Body of pancreas (tissue), 4 donors: ENCODE measurements at regions not wholly inside any gene's neighbourhood (a gene's known extent, or its start where the extent isn't known, plus 50 kb on each side); places are given as distances from the start of the nearest gene placed in this dataset.
A peak's percentile ranks its signal among the peaks of the same experiment; 100 is the strongest.

ENCODE experiments used
- ATAC-seq: fragments of 150-250 bp; one replicate; pipeline ENCODE4 v1.9.1; 2016
- DNase-seq, 4 donors: peaks; one replicate each; pipeline ENCODE4 v3.0.0-alpha.2; 2019
- H3K27ac ChIP-seq, 4 donors: fragments of 200-600 bp; sonication (generic); 1 replicate in 3 of 4; 2 replicates in 1 of 4; pipeline versions ENCODE4 v1.5.1 to v1.6.1; 2016 to 2019; ENCODE audit warnings: mild to moderate bottlenecking in 1 of 4, mixed read lengths in 1 of 4, moderate library complexity in 1 of 4
- H3K27me3 ChIP-seq, 2 donors: fragments of 200-600 bp; sonication (generic); one replicate each; pipeline ENCODE4 v1.6.0; 2016; ENCODE audit warnings: mild to moderate bottlenecking in 1 of 2
- H3K36me3 ChIP-seq, 2 donors: fragments of 200-600 bp; sonication (generic); replicated peaks in 1 of 2; 2 replicates each; pipeline ENCODE4 v1.5.1; 2016; ENCODE audit warnings: low read depth in 2 of 2; ENCODE audit not compliant: insufficient read depth in 1 of 2
- H3K4me1 ChIP-seq: fragments of 200-600 bp; sonication (generic); one replicate; pipeline ENCODE4 v1.6.0; 2016
- H3K4me3 ChIP-seq, 2 donors: fragments of 200-600 bp; sonication (generic); 1 replicate in 1 of 2; 2 replicates in 1 of 2; pipeline ENCODE4 v1.5.1; 2016 to 2019
- H3K9me3 ChIP-seq, 3 donors: fragments of 200-600 bp; sonication (generic); 1 replicate in 2 of 3; 2 replicates in 1 of 3; pipeline ENCODE4 v1.5.1; 2016
- CTCF ChIP-seq, 7 experiments: fragments of 450-650 bp in 4 of 7; fragments of 200-600 bp in 3 of 7; sonication (generic) in 3 of 7; IDR thresholded peaks; one replicate each; pipeline ENCODE4 v1.5.1; 2016 to 2019; ENCODE audit warnings: antibody characterized with exemption in 7 of 7
- POLR2A ChIP-seq, 3 donors: fragments of 450-650 bp; IDR thresholded peaks; one replicate each; pipeline ENCODE4 v1.6.1; 2016; ENCODE audit warnings: antibody characterized with exemption in 3 of 3, mild to moderate bottlenecking in 2 of 3
- WGBS, 2 donors: methylation state at CpG; one replicate each; pipeline ENCODE4 v1.1.5; 2017; 5-methylcytosine and 5-hydroxymethylcytosine counted together
- intact Hi-C: fragments of 100-400 bp; cut with DNase I; formaldehyde crosslinking; loops from one replicate; pipeline ENCODE4 v1.15.1; 2023

GRCh38 chr18:2172881-2173280, 398.4 kb downstream of the METTL4 start:
- DNase-seq (no peak), ATAC-seq (no peak)
- H3K4me1 ChIP-seq = no peaks in the 10 kb centered on the region
- no peaks in the 10 kb centered on the region for H3K9me3 ChIP-seq
- WGBS, 2 donors = 63 to 65% methylated on average over 2 of the region's 2 CpGs
- TF ChIP-seq POLR2A (IDR thresholded peaks at IDR 0.05) (no peak), CTCF (IDR thresholded peaks at IDR 0.05) (no peak)
- no peak overlapping the region for H3K27ac ChIP-seq
- no peak overlapping the region for H3K4me3 ChIP-seq
- no peaks in the 10 kb centered on the region for H3K27me3 ChIP-seq
- no peaks in the 10 kb centered on the region for H3K36me3 ChIP-seq
- intact Hi-C loops = no loop called here

- intact Hi-C loops = no loop called here
- 27 to 30% methylated on average over 4 of the region's 4 CpGs for WGBS, 2 donors
- no peak overlapping the region for H3K27ac ChIP-seq
- ATAC-seq = no peak
- no peaks in the 10 kb centered on the region for H3K9me3 ChIP-seq
- H3K36me3 ChIP-seq = no peaks in the 10 kb centered on the region
- H3K4me3 ChIP-seq = no peak overlapping the region
- TF ChIP-seq POLR2A (IDR thresholded peaks at IDR 0.05) (no peak), CTCF (IDR thresholded peaks at IDR 0.05) (no peak)
- no peaks in the 10 kb centered on the region for H3K27me3 ChIP-seq
- DNase-seq = peak in 2 of 4 donors; percentile 8 to 9
- H3K4me1 ChIP-seq = no peaks in the 10 kb centered on the region
Observed at GRCh38 chr18:2173486-2173885, 397.8 kb downstream of the METTL4 start.

GRCh38 chr18:2178036-2178435, 393.3 kb downstream of the METTL4 start:
- H3K27me3 ChIP-seq = peaks cover 0 to 5% of the 10 kb centered on the region in 2 donors
- H3K4me1 ChIP-seq = no peaks in the 10 kb centered on the region
- DNase-seq = no peak
- H3K4me3 ChIP-seq = no peak overlapping the region
- no peaks in the 10 kb centered on the region for H3K9me3 ChIP-seq
- TF ChIP-seq POLR2A (IDR thresholded peaks at IDR 0.05) (no peak), CTCF (IDR thresholded peaks at IDR 0.05) (no peak)
- 58 to 64% methylated on average over 5 of the region's 5 CpGs for WGBS, 2 donors
- H3K36me3 ChIP-seq = no peaks in the 10 kb centered on the region
- no peak overlapping the region for H3K27ac ChIP-seq
- intact Hi-C loops = no loop called here
- ATAC-seq = no peak

- no peak overlapping the region for H3K27ac ChIP-seq
- no peak for ATAC-seq
- 82 to 90% methylated on average over 5 to 8 of the region's 8 CpGs for WGBS, 2 donors
- H3K4me3 ChIP-seq = no peak overlapping the region
- intact Hi-C loops = no loop called here
- no peaks in the 10 kb centered on the region for H3K36me3 ChIP-seq
- H3K9me3 ChIP-seq = no peaks in the 10 kb centered on the region
- H3K4me1 ChIP-seq = no peaks in the 10 kb centered on the region
- no peak for DNase-seq
- peaks cover 0 to 5% of the 10 kb centered on the region in 2 donors for H3K27me3 ChIP-seq
- TF ChIP-seq POLR2A (IDR thresholded peaks at IDR 0.05) (no peak), CTCF (IDR thresholded peaks at IDR 0.05) (no peak)
Observed at GRCh38 chr18:2179498-2180183, 391.7 kb downstream of the METTL4 start.

GRCh38 chr18:2180586-2180985, 390.7 kb downstream of the METTL4 start:
- no peaks in the 10 kb centered on the region for H3K4me1 ChIP-seq
- ATAC-seq (no peak), DNase-seq (no peak)
- 53 to 61% methylated on average over 1 of the region's 1 CpG for WGBS, 2 donors
- H3K27me3 ChIP-seq = peaks cover 0 to 5% of the 10 kb centered on the region in 2 donors
- H3K9me3 ChIP-seq = no peaks in the 10 kb centered on the region
- intact Hi-C loops = no loop called here
- no peak overlapping the region for H3K4me3 ChIP-seq
- H3K36me3 ChIP-seq = no peaks in the 10 kb centered on the region
- TF ChIP-seq CTCF (IDR thresholded peaks at IDR 0.05) (no peak), POLR2A (IDR thresholded peaks at IDR 0.05) (no peak)
- no peak overlapping the region for H3K27ac ChIP-seq
